Activated naive CD8-positive, alpha-beta T cell treated with anti-CD3 and anti-CD28 coated beads, Interleukin-2, amount 10 ng/mL, durations not matched to agents 7 days and 5 days (primary cell): ENCODE measurements at regions not wholly inside any gene's neighbourhood (a gene's known extent, or its start where the extent isn't known, plus 50 kb on each side); places are given as distances from the start of the nearest gene placed in this dataset.
"Not testable (repeated sequence)": the region's sequence is repeated elsewhere in the genome, so short reads cannot be mapped to it uniquely, and the experiment has no call there.

ENCODE experiments used
- ATAC-seq: fragments of 150-1000 bp; cut with Tn5 transposase; one replicate; pipeline ENCODE4 v1.10.0; 2021; ENCODE audit warnings: low read depth, moderate library complexity
- POLR2A ChIA-PET: fragments of 350-600 bp; sonication (Branson Sonifier 250); formaldehyde crosslinking; loops from one replicate; lab custom pipeline; 2021; ENCODE audit warnings: antibody characterized with exemption; lab: Charles Lee
- DNase-seq: peaks from one replicate; pipeline ENCODE4 v3.0.0; 2021
- H3K27ac Mint-ChIP-seq: one replicate; pipeline ENCODE4 v1.8.0; 2022; ENCODE audit warnings: mild to moderate bottlenecking, mixed read lengths
- H3K27me3 Mint-ChIP-seq: one replicate; pipeline ENCODE4 v1.8.0; 2022; ENCODE audit warnings: mild to moderate bottlenecking, moderate library complexity, mixed read lengths
- H3K36me3 Mint-ChIP-seq: one replicate; pipeline ENCODE4 v1.8.0; 2021; ENCODE audit warnings: mild to moderate bottlenecking, mixed read lengths
- H3K4me1 Mint-ChIP-seq: one replicate; pipeline ENCODE4 v1.8.0; 2021; ENCODE audit warnings: mixed read lengths
- H3K4me3 Mint-ChIP-seq: one replicate; pipeline ENCODE4 v1.8.0; 2022; ENCODE audit warnings: mild to moderate bottlenecking, moderate library complexity, mixed read lengths
- H3K9me3 Mint-ChIP-seq: one replicate; pipeline ENCODE4 v1.8.0; 2021; ENCODE audit warnings: mixed read lengths

- POLR2A ChIA-PET, DNase-seq, H3K9me3 Mint-ChIP-seq, H3K4me1 Mint-ChIP-seq, H3K27me3 Mint-ChIP-seq, H3K27ac Mint-ChIP-seq, H3K4me3 Mint-ChIP-seq, H3K36me3 Mint-ChIP-seq, ATAC-seq: not testable (repeated sequence)
Observed at GRCh38 chr6:168379579-168379978, 60.0 kb upstream of the DACT2 start.

GRCh38 chr6:168380166-168380955 lies 60.6 kb upstream of the SMOC2 start:
- H3K27ac Mint-ChIP-seq, H3K36me3 Mint-ChIP-seq, ATAC-seq, H3K9me3 Mint-ChIP-seq, H3K4me1 Mint-ChIP-seq, H3K27me3 Mint-ChIP-seq, POLR2A ChIA-PET, DNase-seq, H3K4me3 Mint-ChIP-seq: not testable (repeated sequence)

GRCh38 chr6:168380956-168381605 lies 59.9 kb upstream of the SMOC2 start:
- ATAC-seq = no peak
- Mint-ChIP-seq H3K4me3 (no peak overlapping the region), H3K4me1 (no peaks in the 10 kb centered on the region), H3K27me3 (no peaks in the 10 kb centered on the region), H3K27ac (no peak overlapping the region), H3K36me3 (no peaks in the 10 kb centered on the region), H3K9me3 (peaks cover 4% of the 10 kb centered on the region)
- no peak for DNase-seq
- POLR2A ChIA-PET = no interaction called here

GRCh38 chr6:168381726-168382458 lies 59.1 kb upstream of the SMOC2 start:
- H3K36me3 Mint-ChIP-seq = no peaks in the 10 kb centered on the region
- DNase-seq = no peak

GRCh38 chr6:168383062-168383854 lies 57.7 kb upstream of the SMOC2 start:
- no peaks in the 10 kb centered on the region for H3K36me3 Mint-ChIP-seq
- H3K27ac Mint-ChIP-seq = no peak overlapping the region
- DNase-seq (no peak), ATAC-seq (no peak)
- H3K4me3 Mint-ChIP-seq = no peak overlapping the region
- no peaks in the 10 kb centered on the region for H3K4me1 Mint-ChIP-seq
- POLR2A ChIA-PET = no interaction called here
- peaks cover 3% of the 10 kb centered on the region for H3K9me3 Mint-ChIP-seq
- no peaks in the 10 kb centered on the region for H3K27me3 Mint-ChIP-seq

More at GRCh38 chr6:168381726-168382458, 59.1 kb upstream of the SMOC2 start:
- no peaks in the 10 kb centered on the region for H3K4me1 Mint-ChIP-seq
- H3K4me3 Mint-ChIP-seq = no peak overlapping the region
- peaks cover 4% of the 10 kb centered on the region for H3K9me3 Mint-ChIP-seq
- POLR2A ChIA-PET = no interaction called here
- ATAC-seq = no peak
- no peaks in the 10 kb centered on the region for H3K27me3 Mint-ChIP-seq
- no peak overlapping the region for H3K27ac Mint-ChIP-seq

DNA sequence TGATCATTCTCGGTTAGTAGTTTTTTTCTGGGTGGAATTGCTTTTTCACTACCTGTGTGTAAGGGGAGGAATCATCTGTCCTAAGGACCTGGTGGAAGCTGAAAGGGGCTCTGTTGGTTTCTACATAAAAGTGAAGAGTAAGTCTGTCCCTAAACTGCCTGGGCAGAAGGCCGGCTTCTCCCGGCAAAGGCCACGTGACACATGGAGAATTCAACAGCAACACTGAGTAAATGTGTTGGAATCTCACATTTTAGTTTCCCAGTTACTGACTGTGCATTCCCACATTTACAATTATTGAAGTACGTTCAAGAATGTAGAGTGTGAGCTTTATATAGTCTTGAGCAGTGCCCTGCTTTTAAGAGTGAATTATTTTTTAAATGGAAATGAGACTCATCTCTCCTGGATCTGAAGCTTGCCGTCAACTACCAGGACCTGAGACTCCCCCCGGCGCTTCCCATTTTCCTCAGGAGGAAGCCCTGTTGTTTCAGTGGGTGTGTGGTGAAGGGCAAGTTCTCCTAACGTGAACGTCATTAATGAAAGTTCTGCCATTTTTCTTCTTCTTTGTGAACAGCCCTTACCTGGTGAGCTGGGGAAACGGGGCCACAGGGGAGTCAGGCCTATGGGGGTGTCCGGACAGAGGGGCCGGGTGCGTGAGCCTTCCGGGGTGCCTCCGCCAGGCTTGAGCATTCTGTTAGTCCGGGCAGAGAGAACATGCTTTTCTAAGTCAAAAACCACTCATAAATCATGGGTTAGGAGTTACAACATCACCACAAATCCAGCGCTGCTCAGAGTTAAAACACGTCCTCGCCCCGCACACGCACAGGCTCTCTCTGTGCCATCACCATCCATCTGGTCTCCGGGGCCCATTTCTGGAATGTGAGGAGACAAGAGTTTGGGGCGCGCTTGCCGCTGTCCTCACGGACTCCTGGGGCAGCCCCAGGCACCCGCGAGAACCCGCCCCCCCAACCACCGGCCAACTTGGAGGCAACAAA lies 56.6 kb upstream of the SMOC2 start:
- no peaks in the 10 kb centered on the region for H3K4me1 Mint-ChIP-seq
- H3K27me3 Mint-ChIP-seq = no peaks in the 10 kb centered on the region
- DNase-seq (no peak), ATAC-seq (no peak)
- POLR2A ChIA-PET = no interaction called here
- no peak overlapping the region for H3K4me3 Mint-ChIP-seq
- H3K36me3 Mint-ChIP-seq = no peaks in the 10 kb centered on the region
- peaks cover 3% of the 10 kb centered on the region for H3K9me3 Mint-ChIP-seq
- no peak overlapping the region for H3K27ac Mint-ChIP-seq

GRCh38 chr6:168385037-168385759 lies 55.8 kb upstream of the SMOC2 start:
- Mint-ChIP-seq H3K4me3 (no peak overlapping the region), H3K27ac (no peak overlapping the region), H3K27me3 (no peaks in the 10 kb centered on the region), H3K9me3 (peaks cover 3% of the 10 kb centered on the region), H3K4me1 (no peaks in the 10 kb centered on the region), H3K36me3 (no peaks in the 10 kb centered on the region)
- ATAC-seq (no peak), DNase-seq (no peak)
- POLR2A ChIA-PET = no interaction called here

- ATAC-seq = no peak
- Mint-ChIP-seq H3K4me1 (no peaks in the 10 kb centered on the region), H3K9me3 (no peaks in the 10 kb centered on the region), H3K27ac (no peak overlapping the region), H3K27me3 (no peaks in the 10 kb centered on the region), H3K4me3 (no peak overlapping the region), H3K36me3 (no peaks in the 10 kb centered on the region)
- no peak for DNase-seq
- POLR2A ChIA-PET = no interaction called here
Observed at GRCh38 chr6:168385858-168386735, 54.9 kb upstream of the SMOC2 start.

GRCh38 chr6:168386973-168387372 lies 54.0 kb upstream of the SMOC2 start:
- H3K27ac Mint-ChIP-seq = no peak overlapping the region
- no peak for ATAC-seq
- H3K9me3 Mint-ChIP-seq = no peaks in the 10 kb centered on the region
- no peaks in the 10 kb centered on the region for H3K4me1 Mint-ChIP-seq
- no peaks in the 10 kb centered on the region for H3K36me3 Mint-ChIP-seq
- no peak for DNase-seq
- no peak overlapping the region for H3K4me3 Mint-ChIP-seq
- no peaks in the 10 kb centered on the region for H3K27me3 Mint-ChIP-seq
- POLR2A ChIA-PET = no interaction called here

DNA sequence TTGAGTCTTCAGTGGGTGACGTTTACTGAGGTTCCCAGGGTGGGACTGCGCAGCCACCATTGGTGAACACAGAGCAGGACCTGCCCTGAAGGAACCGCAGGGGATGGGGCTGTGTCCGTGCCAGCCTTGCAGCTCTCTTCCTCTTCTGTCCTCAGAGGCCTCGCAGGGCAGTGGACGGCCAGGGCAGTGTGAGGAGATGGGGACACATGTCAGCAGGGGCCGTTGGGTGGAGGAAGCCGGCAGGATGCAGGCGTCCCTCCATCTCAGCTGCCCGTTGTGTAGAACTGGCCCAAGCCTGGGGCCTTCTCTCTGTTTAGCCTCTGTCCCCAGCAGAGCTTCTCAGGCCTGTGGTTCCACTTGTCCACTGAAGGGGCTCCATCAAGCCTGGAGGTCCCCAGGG lies 53.6 kb upstream of the SMOC2 start:
- H3K36me3 Mint-ChIP-seq = no peaks in the 10 kb centered on the region
- no peaks in the 10 kb centered on the region for H3K9me3 Mint-ChIP-seq
- no peak for ATAC-seq
- no peaks in the 10 kb centered on the region for H3K4me1 Mint-ChIP-seq
- H3K4me3 Mint-ChIP-seq = no peak overlapping the region
- no peak for DNase-seq
- H3K27me3 Mint-ChIP-seq = no peaks in the 10 kb centered on the region
- POLR2A ChIA-PET = no interaction called here
- no peak overlapping the region for H3K27ac Mint-ChIP-seq

GRCh38 chr6:168387911-168388310 lies 53.1 kb upstream of the SMOC2 start:
- Mint-ChIP-seq H3K27ac (no peak overlapping the region), H3K9me3 (no peaks in the 10 kb centered on the region), H3K36me3 (no peaks in the 10 kb centered on the region), H3K4me1 (no peaks in the 10 kb centered on the region), H3K27me3 (no peaks in the 10 kb centered on the region), H3K4me3 (no peak overlapping the region)
- POLR2A ChIA-PET = no interaction called here
- no peak for DNase-seq
- no peak for ATAC-seq
